T-cell (primary cell): ENCODE measurements at regions not wholly inside any gene's neighbourhood (a gene's known extent, or its start where the extent isn't known, plus 50 kb on each side); places are given as distances from the start of the nearest gene placed in this dataset.

ENCODE experiments used
- ATAC-seq, 4 experiments: fragments of 200-7000 bp in 3 of 4; fragments of 150-1000 bp in 1 of 4; cut with Tn5 transposase; replicated peaks in 1 of 4; 1 replicate in 3 of 4; 2 replicates in 1 of 4; pipeline ENCODE4 v1.10.0; 2021; ENCODE audit warnings: moderate library complexity in 3 of 4, mild to moderate bottlenecking in 2 of 4, moderate number of reproducible peaks in 1 of 4
- CTCF ChIA-PET, 2 donors: fragments of 300-600 bp; sonication (Branson Sonifier 250); formaldehyde crosslinking; loops; one replicate each; lab custom pipeline; 2022; ENCODE audit warnings: antibody characterized with exemption in 2 of 2; lab: Charles Lee
- POLR2A ChIA-PET, 2 donors: fragments of 300-600 bp; sonication (Branson Sonifier 250); formaldehyde crosslinking; loops; one replicate each; lab custom pipeline; 2022; ENCODE audit warnings: antibody characterized with exemption in 2 of 2; lab: Charles Lee
- DNase-seq, 35 experiments: peaks; one replicate each; pipeline versions ENCODE4 v3.0.0 to v3.0.0-alpha.2; 2013 to 2023
- H3K27ac ChIP-seq: one replicate; pipeline ENCODE4 v1.5.1; 2013; ENCODE audit warnings: low read length
- H3K27me3 ChIP-seq, 2 experiments: replicated peaks in 1 of 2; 1 replicate in 1 of 2; 2 replicates in 1 of 2; pipeline versions ENCODE4 v1.6.1 to v1.7.0; 2013; ENCODE audit warnings: low read length in 1 of 2, mixed read lengths in 1 of 2; ENCODE audit not compliant: control insufficient read depth in 2 of 2, insufficient read depth in 2 of 2; ENCODE audit errors: extremely low read depth in 1 of 2
- H3K36me3 ChIP-seq, 2 donors: 1 replicate in 1 of 2; 2 replicates in 1 of 2; pipeline versions ENCODE4 v1.6.1 to v1.7.0; 2013; ENCODE audit warnings: low read length in 1 of 2; ENCODE audit not compliant: control insufficient read depth in 2 of 2, insufficient read depth in 1 of 2; ENCODE audit errors: extremely low read depth in 1 of 2
- H3K4me1 ChIP-seq, 2 experiments: 1 replicate in 1 of 2; 2 replicates in 1 of 2; pipeline versions ENCODE4 v1.6.1 to v1.7.0; 2013; ENCODE audit warnings: low read length in 2 of 2, mixed read lengths in 1 of 2; ENCODE audit not compliant: insufficient read depth in 2 of 2, control insufficient read depth in 1 of 2; ENCODE audit errors: extremely low read depth in 1 of 2
- H3K4me3 ChIP-seq, 2 donors: 1 replicate in 1 of 2; 2 replicates in 1 of 2; pipeline versions ENCODE4 v1.5.1 to v1.7.0; 2013; ENCODE audit warnings: mild to moderate bottlenecking in 2 of 2, low read length in 1 of 2, moderate library complexity in 1 of 2; ENCODE audit not compliant: control insufficient read depth in 1 of 2; ENCODE audit errors: extremely low read depth in 1 of 2
- H3K9me3 ChIP-seq: 2 replicates; pipeline ENCODE4 v1.7.0; 2013
- H3K27ac Mint-ChIP-seq, 2 donors: one replicate each; pipeline ENCODE4 v1.8.0; 2020 to 2021; ENCODE audit warnings: mild to moderate bottlenecking in 2 of 2, mixed read lengths in 2 of 2
- H3K27me3 Mint-ChIP-seq, 2 donors: one replicate each; pipeline ENCODE4 v1.8.0; 2021 to 2022; ENCODE audit warnings: mixed read lengths in 2 of 2
- H3K36me3 Mint-ChIP-seq: one replicate; pipeline ENCODE4 v1.8.0; 2021; ENCODE audit warnings: mixed read lengths
- H3K4me1 Mint-ChIP-seq, 3 donors: one replicate each; pipeline ENCODE4 v1.8.0; 2020 to 2022; ENCODE audit warnings: mixed read lengths in 3 of 3, mild to moderate bottlenecking in 1 of 3
- H3K4me3 Mint-ChIP-seq, 3 donors: one replicate each; pipeline ENCODE4 v1.8.0; 2020 to 2022; ENCODE audit warnings: mild to moderate bottlenecking in 3 of 3, mixed read lengths in 3 of 3, moderate library complexity in 3 of 3
- H3K9me3 Mint-ChIP-seq, 3 donors: one replicate each; pipeline ENCODE4 v1.8.0; 2020 to 2022; ENCODE audit warnings: mixed read lengths in 3 of 3
- WGBS: methylation state at CpG from one replicate; pipeline ENCODE4 v1.1.5; 2013; ENCODE audit warnings: missing lambda C conversion rate; ENCODE audit not compliant: insufficient coverage; 5-methylcytosine and 5-hydroxymethylcytosine counted together

GRCh38 chr4:46648088-46648744 lies 258.3 kb upstream of the GABRA2 start:
- H3K9me3 Mint-ChIP-seq = peaks cover 4 to 15% (median 7%) of the 10 kb centered on the region in 3 donors

GRCh38 chr4:46645126-46645525 lies 255.2 kb upstream of the GABRA2 start:
- Mint-ChIP-seq H3K4me3 (no peak overlapping the region), H3K36me3 (no peaks in the 10 kb centered on the region), H3K9me3 (peaks cover 0 to 8% (median 5%) of the 10 kb centered on the region in 3 donors), H3K27ac (no peak overlapping the region), H3K4me1 (no peaks in the 10 kb centered on the region), H3K27me3 (no peaks in the 10 kb centered on the region)
- Histone ChIP-seq H3K27me3 (no peaks in the 10 kb centered on the region), H3K27ac (no peak overlapping the region), H3K36me3 (no peaks in the 10 kb centered on the region), H3K9me3 (no peaks in the 10 kb centered on the region), H3K4me1 (no peaks in the 10 kb centered on the region), H3K4me3 (no peak overlapping the region)
- ChIA-PET CTCF (no interaction called here), POLR2A (no interaction called here)
- DNase-seq (no peak), ATAC-seq (no peak)
- no CpG with 5 or more reads among the region's 1 CpG for WGBS

More at GRCh38 chr4:46648088-46648744, 258.3 kb upstream of the GABRA2 start:
- no peak for ATAC-seq
- Histone ChIP-seq H3K4me3 (no peak overlapping the region), H3K4me1 (no peaks in the 10 kb centered on the region), H3K27me3 (no peaks in the 10 kb centered on the region), H3K9me3 (no peaks in the 10 kb centered on the region), H3K27ac (no peak overlapping the region), H3K36me3 (no peaks in the 10 kb centered on the region)
- Mint-ChIP-seq H3K36me3 (no peaks in the 10 kb centered on the region), H3K27ac (no peak overlapping the region), H3K4me1 (no peaks in the 10 kb centered on the region), H3K4me3 (no peak overlapping the region), H3K27me3 (no peaks in the 10 kb centered on the region)
- POLR2A ChIA-PET = no interaction called here
- CTCF ChIA-PET = no interaction called here
- no peak for DNase-seq
- WGBS = 61% methylated on average over 2 of the region's 2 CpGs
